ENCODE measurements at regions not wholly inside any gene's neighbourhood (a gene's known extent, or its start where the extent isn't known, plus 50 kb on each side); places are given as distances from the start of the nearest gene placed in this dataset.
A peak's percentile ranks its signal among the peaks of the same experiment; 100 is the strongest.

DNA sequence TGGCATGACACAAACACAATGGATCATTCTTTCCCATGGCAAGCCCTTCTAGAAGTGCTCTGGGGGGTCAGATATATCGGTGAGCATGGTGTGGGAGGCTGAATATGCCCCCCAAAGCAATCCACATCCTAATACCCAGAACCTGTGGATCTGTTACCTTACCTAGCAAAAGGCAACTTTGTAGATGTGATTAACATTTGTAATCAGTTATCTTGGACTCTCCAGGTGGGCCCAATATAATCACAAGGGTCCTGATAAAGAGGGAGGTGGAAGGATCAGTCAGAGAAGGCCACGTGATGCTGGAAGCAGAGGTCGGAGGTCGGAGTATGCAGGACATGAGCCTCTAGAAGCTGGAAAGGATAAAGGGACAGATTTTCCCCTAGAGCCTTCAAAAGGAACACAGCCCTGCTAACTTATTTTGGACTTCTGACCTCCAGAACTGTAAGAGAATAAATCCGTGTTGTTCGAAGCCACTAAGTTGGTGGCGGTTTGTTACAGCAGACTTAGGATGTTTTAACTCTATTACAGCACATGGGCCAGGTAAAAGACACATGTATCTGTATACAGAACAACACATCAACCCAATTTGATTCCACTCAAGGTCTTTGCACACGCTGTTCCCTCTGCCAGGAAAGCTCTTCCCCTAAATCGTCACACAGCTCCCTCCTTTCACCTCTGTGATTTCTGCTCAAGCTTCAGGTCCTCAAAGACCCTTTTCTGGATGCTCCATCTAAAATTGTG is 115.3 kb downstream of the NOG start:
- Histone ChIP-seq H3K27me3 (no peaks in the 10 kb centered on the region), H3K4me3 (replicated peaks in 1 of 3) (no peak overlapping the region), H3K27ac (no peak overlapping the region), H3K36me3 (no peaks in the 10 kb centered on the region), H3K4me1 (no peaks in the 10 kb centered on the region), H3K9me3 (no peaks in the 10 kb centered on the region)
- intact Hi-C loops (cut with DNase I): no loop called here
- DNase-seq: no peak
- TF ChIP-seq POLR2A (IDR thresholded peaks at IDR 0.05): no peak
- TF ChIP-seq, protein P1, sequence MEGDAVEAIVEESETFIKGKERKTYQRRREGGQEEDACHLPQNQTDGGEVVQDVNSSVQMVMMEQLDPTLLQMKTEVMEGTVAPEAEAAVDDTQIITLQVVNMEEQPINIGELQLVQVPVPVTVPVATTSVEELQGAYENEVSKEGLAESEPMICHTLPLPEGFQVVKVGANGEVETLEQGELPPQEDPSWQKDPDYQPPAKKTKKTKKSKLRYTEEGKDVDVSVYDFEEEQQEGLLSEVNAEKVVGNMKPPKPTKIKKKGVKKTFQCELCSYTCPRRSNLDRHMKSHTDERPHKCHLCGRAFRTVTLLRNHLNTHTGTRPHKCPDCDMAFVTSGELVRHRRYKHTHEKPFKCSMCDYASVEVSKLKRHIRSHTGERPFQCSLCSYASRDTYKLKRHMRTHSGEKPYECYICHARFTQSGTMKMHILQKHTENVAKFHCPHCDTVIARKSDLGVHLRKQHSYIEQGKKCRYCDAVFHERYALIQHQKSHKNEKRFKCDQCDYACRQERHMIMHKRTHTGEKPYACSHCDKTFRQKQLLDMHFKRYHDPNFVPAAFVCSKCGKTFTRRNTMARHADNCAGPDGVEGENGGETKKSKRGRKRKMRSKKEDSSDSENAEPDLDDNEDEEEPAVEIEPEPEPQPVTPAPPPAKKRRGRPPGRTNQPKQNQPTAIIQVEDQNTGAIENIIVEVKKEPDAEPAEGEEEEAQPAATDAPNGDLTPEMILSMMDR (IDR thresholded peaks at IDR 0.05): no peak
- 84 to 86% methylated on average over 9 of the region's 9 CpGs for WGBS, 2 donors

DNA sequence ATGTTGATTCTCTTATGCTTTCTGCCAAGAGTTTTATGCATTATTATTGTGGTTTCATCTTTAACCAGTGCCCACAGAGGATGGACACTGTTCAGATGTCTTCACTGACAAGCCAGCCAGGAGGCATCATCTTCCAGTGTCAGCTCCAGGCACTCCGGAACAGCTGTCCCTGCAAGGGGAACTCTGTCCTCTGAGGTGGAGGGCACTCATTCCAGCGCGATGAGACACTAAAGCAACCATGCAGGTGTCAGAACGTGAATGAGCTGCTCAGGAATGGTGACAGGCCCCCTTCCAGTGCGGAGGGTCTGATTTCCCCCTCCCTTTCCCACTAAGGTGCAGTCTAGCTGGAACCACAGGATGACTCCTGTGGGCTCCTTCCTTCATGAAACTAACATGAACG is 117.5 kb downstream of the NOG start:
- TF ChIP-seq, protein P1 (IDR thresholded peaks at IDR 0.05): no peak
- TF ChIP-seq POLR2A (IDR thresholded peaks at IDR 0.05): no peak
- Histone ChIP-seq H3K27me3 (no peaks in the 10 kb centered on the region), H3K27ac (no peak overlapping the region), H3K9me3 (no peaks in the 10 kb centered on the region), H3K4me3 (replicated peaks in 1 of 3) (no peak overlapping the region), H3K36me3 (no peaks in the 10 kb centered on the region), H3K4me1 (no peaks in the 10 kb centered on the region)
- no peak for DNase-seq
- WGBS, 2 donors: 74 to 81% methylated on average over 6 of the region's 6 CpGs
- intact Hi-C loops (cut with DNase I): no loop called here

DNA sequence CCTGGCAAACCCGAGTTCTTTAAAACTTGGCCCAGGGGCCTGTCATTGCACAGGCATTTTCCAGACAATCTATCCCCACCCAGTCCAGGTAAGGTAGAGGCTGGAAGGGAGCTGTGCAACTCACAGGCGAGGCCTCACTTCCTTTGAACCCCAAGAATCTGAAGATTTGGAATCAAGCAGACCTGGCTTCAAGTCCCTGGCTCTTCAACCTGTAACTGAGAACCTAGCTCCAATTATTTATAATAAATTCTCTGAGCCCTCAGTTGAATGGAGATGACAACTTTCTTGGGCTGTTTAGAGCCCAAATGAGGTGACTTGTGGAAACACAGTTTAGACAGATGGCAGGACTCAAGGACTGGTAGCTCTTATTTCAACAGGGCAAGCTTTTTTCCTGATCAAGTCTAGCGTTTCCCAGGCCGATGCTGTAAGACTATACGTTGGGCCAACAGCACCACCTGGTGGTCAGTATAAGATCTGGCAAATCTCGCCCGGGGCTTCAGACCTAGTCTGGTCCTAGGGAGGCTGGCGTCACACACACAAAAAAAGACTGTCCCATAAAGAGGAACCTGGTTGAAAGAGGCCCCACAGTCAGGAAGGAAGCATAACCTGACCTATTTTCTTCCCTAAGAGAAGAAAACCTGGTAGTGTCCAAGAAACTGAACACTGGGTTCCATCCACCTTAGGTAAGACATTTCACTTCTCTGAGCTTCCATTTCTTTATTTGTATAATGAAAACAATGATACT is 117.9 kb downstream of the C17orf67 start:
- no peaks in the 10 kb centered on the region for H3K36me3 ChIP-seq
- H3K27ac ChIP-seq: no peak overlapping the region
- TF ChIP-seq, protein P1 (IDR thresholded peaks at IDR 0.05): peak; percentile 58 to 79 (median 76)
- no peak for TF ChIP-seq POLR2A (IDR thresholded peaks at IDR 0.05)
- H3K9me3 ChIP-seq: no peaks in the 10 kb centered on the region
- peak; percentile 78 to 85 for DNase-seq
- no peak overlapping the region for H3K4me3 ChIP-seq (replicated peaks in 1 of 3)
- no peaks in the 10 kb centered on the region for H3K27me3 ChIP-seq
- intact Hi-C loops (cut with DNase I): no loop called here
- no peaks in the 10 kb centered on the region for H3K4me1 ChIP-seq
- WGBS, 2 donors: 19 to 21% methylated on average over 8 of the region's 8 CpGs

DNA sequence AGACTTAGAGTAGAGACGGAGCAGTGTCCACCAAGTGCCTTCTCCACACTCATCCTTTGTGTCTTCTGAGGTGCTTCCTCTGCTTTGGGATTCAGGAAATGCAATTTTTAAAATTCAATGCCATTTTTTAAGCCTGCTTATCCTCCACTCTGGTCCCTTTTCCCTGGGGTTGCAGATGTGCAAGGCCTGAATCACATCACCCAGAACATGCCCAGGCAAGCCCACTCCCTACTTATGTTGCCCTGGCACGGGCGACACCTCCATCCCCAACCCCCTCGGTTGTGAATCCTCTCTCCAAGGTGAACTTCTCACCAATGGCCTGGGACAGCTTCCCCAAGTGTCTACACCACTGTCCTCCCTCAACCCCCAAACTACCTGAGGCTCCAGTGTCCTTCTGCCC is 116.2 kb downstream of the C17orf67 start:
- no peaks in the 10 kb centered on the region for H3K9me3 ChIP-seq
- 85 to 93% methylated on average over 4 of the region's 4 CpGs for WGBS, 2 donors
- H3K4me1 ChIP-seq: no peaks in the 10 kb centered on the region
- intact Hi-C loops (cut with DNase I): no loop called here
- no peak for DNase-seq
- H3K27ac ChIP-seq: no peak overlapping the region
- H3K27me3 ChIP-seq: no peaks in the 10 kb centered on the region
- TF ChIP-seq, protein P1 (IDR thresholded peaks at IDR 0.05): no peak
- no peak for TF ChIP-seq POLR2A (IDR thresholded peaks at IDR 0.05)
- H3K4me3 ChIP-seq (replicated peaks in 1 of 3): no peak overlapping the region
- H3K36me3 ChIP-seq: no peaks in the 10 kb centered on the region

DNA sequence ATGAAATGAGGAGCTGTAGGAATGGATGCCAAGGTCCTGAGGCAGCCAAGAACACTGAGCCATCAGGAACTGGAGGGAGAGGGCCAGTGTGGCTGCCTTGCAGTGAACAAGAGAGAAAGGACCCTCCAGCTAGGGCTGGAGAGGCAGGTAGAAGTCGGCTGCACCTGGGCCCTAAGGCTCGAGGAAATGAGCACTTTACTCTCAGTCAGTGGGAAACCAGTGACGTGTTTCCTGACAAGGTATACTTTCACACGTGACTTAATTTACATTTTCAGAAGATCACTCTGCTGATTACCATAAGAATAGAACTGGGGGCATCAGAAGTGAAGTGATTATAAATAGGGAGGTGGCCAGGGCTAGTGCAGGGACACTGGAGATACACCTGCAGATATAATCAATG is 115.2 kb downstream of the C17orf67 start:
- Histone ChIP-seq H3K27ac (no peak overlapping the region), H3K9me3 (no peaks in the 10 kb centered on the region), H3K27me3 (no peaks in the 10 kb centered on the region), H3K4me3 (replicated peaks in 1 of 3) (no peak overlapping the region), H3K4me1 (no peaks in the 10 kb centered on the region), H3K36me3 (no peaks in the 10 kb centered on the region)
- intact Hi-C loops (cut with DNase I): no loop called here
- DNase-seq: no peak
- TF ChIP-seq, protein P1 (IDR thresholded peaks at IDR 0.05): no peak
- TF ChIP-seq POLR2A (IDR thresholded peaks at IDR 0.05): no peak
- WGBS, 2 donors: 47 to 51% methylated on average over 4 of the region's 4 CpGs

Data from thyroid gland (tissue), 4 donors.